ENCODE measurements at regions not wholly inside any gene's neighbourhood (a gene's known extent, or its start where the extent isn't known, plus 50 kb on each side); places are given as distances from the start of the nearest gene placed in this dataset.
"Not testable (repeated sequence)": the region's sequence is repeated elsewhere in the genome, so short reads cannot be mapped to it uniquely, and the experiment has no call there.

DNA sequence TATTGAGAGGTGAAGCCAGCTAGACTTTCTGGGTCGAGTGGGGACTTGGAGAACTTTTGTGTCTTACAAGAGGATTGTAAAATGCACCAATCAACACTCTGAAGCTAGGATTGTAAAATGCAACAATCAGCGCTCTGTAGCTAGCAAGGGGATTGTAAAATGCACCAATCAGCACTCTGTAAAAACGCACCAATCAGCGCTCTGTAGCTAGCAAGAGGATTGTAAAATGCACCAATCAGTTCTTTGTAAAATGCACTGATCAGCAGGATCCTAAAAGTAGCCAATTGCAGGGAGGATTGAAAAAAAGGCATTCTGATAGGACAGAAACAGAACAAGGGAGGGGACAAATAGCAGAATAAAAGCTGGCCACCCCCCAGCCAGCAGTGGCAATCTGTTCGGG, 68.1 kb upstream of the BOD1 start:
- TF ChIP-seq POLR2AphosphoS5 (IDR thresholded peaks at IDR 0.05; ENCODE audit: borderline replicate concordance, low read depth, low read length); EZH2 (IDR thresholded peaks at IDR 0.05): not testable (repeated sequence)

All from SK-N-MC (cell line).